Endothelial cell of umbilical vein (primary cell): ENCODE measurements at regions not wholly inside any gene's neighbourhood (a gene's known extent, or its start where the extent isn't known, plus 50 kb on each side); places are given as distances from the start of the nearest gene placed in this dataset.

Experiments
- EZH2 ChIP-seq: IDR thresholded peaks from 2 replicates; pipeline ENCODE4 v1.6.1; 2012; ENCODE audit warnings: borderline replicate concordance, low read depth, mild to moderate bottlenecking, moderate library complexity, low read length, inconsistent platforms; ENCODE audit not compliant: severe bottlenecking
- POLR2A ChIP-seq: IDR thresholded peaks from 2 replicates; pipeline ENCODE4 v1.6.1; 2012; ENCODE audit warnings: low read depth, mild to moderate bottlenecking, control low read depth, low read length
- POLR2AphosphoS5 ChIP-seq: IDR thresholded peaks from 2 replicates; pipeline ENCODE4 v1.6.1; 2012; ENCODE audit warnings: low read depth, mild to moderate bottlenecking, control low read depth, low read length, moderate library complexity; ENCODE audit not compliant: insufficient read depth

DNA sequence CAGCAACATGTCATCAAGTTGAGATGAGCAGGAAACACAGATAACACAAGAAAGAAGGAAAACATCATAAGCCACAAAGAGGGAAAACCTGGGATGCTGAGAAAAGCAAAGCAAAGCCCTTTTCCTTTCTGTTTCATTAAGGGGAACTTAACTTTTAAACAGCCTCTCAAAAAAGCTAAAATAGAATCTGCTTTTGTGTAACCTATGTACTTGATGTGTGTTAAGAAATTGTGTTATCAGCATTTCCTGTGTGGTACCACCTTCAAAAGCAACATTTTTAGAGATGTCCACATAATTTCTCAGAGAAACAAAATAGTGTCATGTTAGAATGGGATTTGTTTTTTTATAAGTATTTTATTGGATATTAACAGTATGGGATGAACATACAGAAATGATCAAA, 206.2 kb downstream of the IL20RB start:
- TF ChIP-seq EZH2 (no peak), POLR2AphosphoS5 (no peak), POLR2A (no peak)
